ENCODE measurements at regions not wholly inside any gene's neighbourhood (a gene's known extent, or its start where the extent isn't known, plus 50 kb on each side); places are given as distances from the start of the nearest gene placed in this dataset.

- no peak for DNase-seq (ENCODE audit: low read depth)
- H3K4me3 ChIP-seq (ENCODE audit: control insufficient read depth, low read depth, low read length): no peak overlapping the region
- TF ChIP-seq, protein P1, sequence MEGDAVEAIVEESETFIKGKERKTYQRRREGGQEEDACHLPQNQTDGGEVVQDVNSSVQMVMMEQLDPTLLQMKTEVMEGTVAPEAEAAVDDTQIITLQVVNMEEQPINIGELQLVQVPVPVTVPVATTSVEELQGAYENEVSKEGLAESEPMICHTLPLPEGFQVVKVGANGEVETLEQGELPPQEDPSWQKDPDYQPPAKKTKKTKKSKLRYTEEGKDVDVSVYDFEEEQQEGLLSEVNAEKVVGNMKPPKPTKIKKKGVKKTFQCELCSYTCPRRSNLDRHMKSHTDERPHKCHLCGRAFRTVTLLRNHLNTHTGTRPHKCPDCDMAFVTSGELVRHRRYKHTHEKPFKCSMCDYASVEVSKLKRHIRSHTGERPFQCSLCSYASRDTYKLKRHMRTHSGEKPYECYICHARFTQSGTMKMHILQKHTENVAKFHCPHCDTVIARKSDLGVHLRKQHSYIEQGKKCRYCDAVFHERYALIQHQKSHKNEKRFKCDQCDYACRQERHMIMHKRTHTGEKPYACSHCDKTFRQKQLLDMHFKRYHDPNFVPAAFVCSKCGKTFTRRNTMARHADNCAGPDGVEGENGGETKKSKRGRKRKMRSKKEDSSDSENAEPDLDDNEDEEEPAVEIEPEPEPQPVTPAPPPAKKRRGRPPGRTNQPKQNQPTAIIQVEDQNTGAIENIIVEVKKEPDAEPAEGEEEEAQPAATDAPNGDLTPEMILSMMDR (IDR thresholded peaks at IDR 0.05; ENCODE audit: control insufficient read depth, insufficient read depth, low read depth, low read length, missing control alignments): no peak
These were observed 355.4 kb downstream of the CDH26 start for GRCh38 chr20:60313614-60314013.

GRCh38 chr20:60314727-60315126 is 356.5 kb downstream of the CDH26 start:
- DNase-seq (ENCODE audit: low read depth): no peak
- TF ChIP-seq, protein P1 (IDR thresholded peaks at IDR 0.05; ENCODE audit: control insufficient read depth, insufficient read depth, low read depth, low read length, missing control alignments): no peak
- H3K4me3 ChIP-seq (ENCODE audit: control insufficient read depth, low read depth, low read length): no peak overlapping the region

DNA sequence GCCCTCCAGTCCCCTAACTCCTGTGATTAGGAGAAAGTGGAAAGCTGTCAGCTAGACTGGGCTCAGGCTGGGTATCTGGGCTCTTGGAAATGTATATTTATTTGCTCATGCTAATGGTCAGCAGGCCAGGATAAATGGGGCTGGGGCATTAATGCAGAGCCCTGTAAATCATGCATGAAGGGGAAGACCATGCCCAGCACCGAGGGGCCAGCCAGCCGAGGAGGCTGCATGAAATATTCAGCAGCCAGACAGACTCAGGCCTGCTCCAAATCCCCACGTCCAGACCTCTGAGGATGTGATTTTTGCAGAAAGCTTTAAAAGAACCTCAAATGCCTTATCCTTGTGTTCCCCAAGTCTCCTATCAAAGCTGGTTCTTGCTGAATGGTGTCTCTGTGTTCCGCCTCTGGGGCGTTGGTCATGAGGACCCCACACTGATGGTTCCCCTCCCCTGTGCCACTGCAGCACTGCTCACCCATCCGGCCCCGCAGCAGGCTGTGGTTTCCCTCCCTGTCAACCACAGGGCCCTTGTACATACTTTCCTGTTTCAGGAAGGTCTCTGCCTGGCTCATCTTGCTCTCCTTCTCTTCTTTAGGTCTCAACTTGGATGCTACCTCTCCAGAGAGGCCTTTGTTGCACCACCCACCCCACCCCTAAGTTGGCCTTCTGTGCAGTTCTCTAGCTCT is 358.4 kb downstream of the CDH26 start:
- TF ChIP-seq, protein P1 (IDR thresholded peaks at IDR 0.05; ENCODE audit: control insufficient read depth, insufficient read depth, low read depth, low read length, missing control alignments): no peak
- DNase-seq (ENCODE audit: low read depth): no peak
- no peak overlapping the region for H3K4me3 ChIP-seq (ENCODE audit: control insufficient read depth, low read depth, low read length)

DNA sequence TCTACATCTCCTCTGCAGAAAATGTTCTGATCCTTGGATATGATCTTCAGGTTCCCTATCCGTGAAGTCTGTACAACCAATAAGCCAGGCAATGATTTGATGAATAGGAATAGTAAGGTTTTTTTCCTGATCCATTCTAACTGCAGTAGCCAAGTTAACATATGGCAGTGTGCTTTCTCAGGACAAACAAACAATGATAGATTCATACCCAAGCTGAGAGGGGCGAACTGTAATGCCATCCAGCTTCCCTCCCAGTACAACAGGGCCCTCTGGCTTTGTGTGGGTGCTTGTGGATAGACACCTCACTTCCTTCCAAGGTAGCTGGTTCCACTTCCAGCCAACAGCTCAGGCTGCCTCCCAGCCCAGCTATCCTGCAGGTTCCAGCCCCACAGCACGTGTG is 359.2 kb downstream of the CDH26 start:
- TF ChIP-seq, protein P1 (IDR thresholded peaks at IDR 0.05; ENCODE audit: control insufficient read depth, insufficient read depth, low read depth, low read length, missing control alignments): no peak
- no peak for DNase-seq (ENCODE audit: low read depth)
- H3K4me3 ChIP-seq (ENCODE audit: control insufficient read depth, low read depth, low read length): no peak overlapping the region

- no peak for DNase-seq (ENCODE audit: low read depth)
- TF ChIP-seq, protein P1 (IDR thresholded peaks at IDR 0.05; ENCODE audit: control insufficient read depth, insufficient read depth, low read depth, low read length, missing control alignments): no peak
- no peak overlapping the region for H3K4me3 ChIP-seq (ENCODE audit: control insufficient read depth, low read depth, low read length)
These were observed 363.4 kb downstream of the CDH26 start for GRCh38 chr20:60321601-60322000.

DNA sequence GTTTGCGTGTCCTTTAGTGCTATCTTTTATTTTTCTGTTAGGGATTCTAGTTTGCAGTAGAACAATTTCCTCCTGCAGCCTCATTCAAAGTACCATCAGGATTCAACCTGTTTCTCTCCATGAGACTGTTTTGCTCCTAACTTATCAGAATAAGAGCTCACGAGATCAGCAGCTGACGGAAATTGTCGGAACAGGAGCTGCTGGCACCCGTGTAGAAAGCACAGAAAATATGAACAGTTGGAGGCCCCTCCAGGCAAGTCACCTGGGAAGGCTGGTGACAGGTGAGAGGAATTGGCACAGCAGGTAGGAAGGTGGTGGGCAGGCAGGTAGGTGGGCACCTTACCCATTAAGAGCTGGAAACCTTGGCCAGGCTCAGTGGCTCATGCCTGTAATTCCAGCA is 368.6 kb downstream of the CDH26 start:
- TF ChIP-seq, protein P1 (IDR thresholded peaks at IDR 0.05; ENCODE audit: control insufficient read depth, insufficient read depth, low read depth, low read length, missing control alignments): no peak
- DNase-seq (ENCODE audit: low read depth): no peak
- H3K4me3 ChIP-seq (ENCODE audit: control insufficient read depth, low read depth, low read length): no peak overlapping the region
